Gastrocnemius medialis (tissue), 4 donors: ENCODE measurements at regions not wholly inside any gene's neighbourhood (a gene's known extent, or its start where the extent isn't known, plus 50 kb on each side); places are given as distances from the start of the nearest gene placed in this dataset.

Experiments used
- ATAC-seq, 2 donors: fragments of 150-250 bp; one replicate each; pipeline ENCODE4 v1.9.1; 2016
- DNase-seq, 2 donors: peaks; one replicate each; pipeline ENCODE4 v3.0.0-alpha.2; 2019
- H3K27ac ChIP-seq, 4 donors: fragments of 200-600 bp; sonication (generic); 1 replicate in 1 of 4; 2 replicates in 3 of 4; pipeline ENCODE4 v1.5.1; 2016 to 2018; ENCODE audit warnings: mild to moderate bottlenecking in 2 of 4, moderate library complexity in 1 of 4
- H3K27me3 ChIP-seq, 3 donors: fragments of 200-600 bp; sonication (generic) in 2 of 3; 1 replicate in 1 of 3; 2 replicates in 2 of 3; pipeline versions ENCODE4 v1.5.1 to v1.6.0; 2016 to 2019; ENCODE audit warnings: mild to moderate bottlenecking in 1 of 3, moderate library complexity in 1 of 3
- H3K36me3 ChIP-seq, 2 donors: fragments of 200-600 bp; sonication (generic) in 1 of 2; one replicate each; pipeline ENCODE4 v1.5.1; 2017 to 2018
- H3K4me1 ChIP-seq, 2 donors: fragments of 200-600 bp; sonication (generic) in 1 of 2; one replicate each; pipeline ENCODE4 v1.5.1; 2016 to 2017; ENCODE audit warnings: mild to moderate bottlenecking in 2 of 2
- H3K4me3 ChIP-seq, 4 donors: fragments of 200-600 bp; sonication (generic) in 3 of 4; 1 replicate in 1 of 4; 2 replicates in 3 of 4; pipeline ENCODE4 v1.5.1; 2016 to 2019; ENCODE audit warnings: mild to moderate bottlenecking in 2 of 4
- H3K9me3 ChIP-seq, 3 donors: fragments of 200-600 bp; sonication (generic) in 2 of 3; 1 replicate in 1 of 3; 2 replicates in 2 of 3; pipeline ENCODE4 v1.5.1; 2016 to 2019
- CTCF ChIP-seq, 5 experiments: fragments of 450-650 bp in 3 of 5; fragments of 200-600 bp in 2 of 5; sonication (generic) in 2 of 5; IDR thresholded peaks in 4 of 5; conservative IDR thresholded peaks in 1 of 5; 1 replicate in 4 of 5; 2 replicates in 1 of 5; pipeline ENCODE4 v1.5.1; 2016 to 2019; ENCODE audit warnings: antibody characterized with exemption in 5 of 5, mild to moderate bottlenecking in 3 of 5, moderate library complexity in 3 of 5
- POLR2A ChIP-seq, 2 donors: fragments of 450-650 bp; IDR thresholded peaks; one replicate each; pipeline ENCODE4 v1.6.1; 2017; ENCODE audit warnings: antibody characterized with exemption in 2 of 2, mild to moderate bottlenecking in 2 of 2, moderate library complexity in 2 of 2
- in situ Hi-C, 4 donors: fragments of 200-750 bp; cut with MboI; loops; one replicate each; pipeline versions ENCODE4 v1.15.0 to v1.8.0; 2017; ENCODE audit warnings: low sequenced_read_pairs in 4 of 4
- intact Hi-C: fragments of 100-400 bp; cut with DNase I; formaldehyde crosslinking; loops from one replicate; pipeline ENCODE4 v1.15.1; 2023; ENCODE audit warnings: low total_unique reads

GRCh38 chr1:67898033-67898726, 64.9 kb upstream of the GNG12 start:
- no peak for DNase-seq
- in situ Hi-C loops, result no loop called here
- ATAC-seq, result no peak
- Histone ChIP-seq H3K4me1 (no peaks in the 10 kb centered on the region), H3K27ac (no peak overlapping the region), H3K27me3 (no peaks in the 10 kb centered on the region), H3K36me3 (no peaks in the 10 kb centered on the region), H3K4me3 (no peak overlapping the region), H3K9me3 (no peaks in the 10 kb centered on the region)
- no peak for TF ChIP-seq POLR2A (IDR thresholded peaks at IDR 0.05)
- no peak for TF ChIP-seq CTCF (IDR thresholded peaks at IDR 0.05 in 4 of 5, conservative IDR thresholded peaks at IDR 0.05 in 1 of 5)
- intact Hi-C loops, result no loop called here

GRCh38 chr1:67897270-67897949, 64.1 kb upstream of the GNG12 start:
- Histone ChIP-seq H3K4me3 (no peak overlapping the region), H3K27ac (no peak overlapping the region), H3K4me1 (no peaks in the 10 kb centered on the region), H3K27me3 (no peaks in the 10 kb centered on the region), H3K9me3 (no peaks in the 10 kb centered on the region), H3K36me3 (no peaks in the 10 kb centered on the region)
- no peak for TF ChIP-seq POLR2A (IDR thresholded peaks at IDR 0.05)
- no peak for TF ChIP-seq CTCF (IDR thresholded peaks at IDR 0.05 in 4 of 5, conservative IDR thresholded peaks at IDR 0.05 in 1 of 5)
- in situ Hi-C loops (no loop called here), intact Hi-C loops (no loop called here)
- no peak for ATAC-seq
- no peak for DNase-seq

GRCh38 chr1:67896826-67897225, 63.6 kb upstream of the GNG12 start:
- H3K36me3 ChIP-seq, result no peaks in the 10 kb centered on the region
- intact Hi-C loops (no loop called here), in situ Hi-C loops (no loop called here)
- no peak for ATAC-seq
- H3K27me3 ChIP-seq, result no peaks in the 10 kb centered on the region
- no peaks in the 10 kb centered on the region for H3K9me3 ChIP-seq
- no peak overlapping the region for H3K27ac ChIP-seq
- DNase-seq, result no peak
- H3K4me1 ChIP-seq, result no peaks in the 10 kb centered on the region
- H3K4me3 ChIP-seq, result no peak overlapping the region
- TF ChIP-seq POLR2A (IDR thresholded peaks at IDR 0.05) (no peak), CTCF (IDR thresholded peaks at IDR 0.05 in 4 of 5, conservative IDR thresholded peaks at IDR 0.05 in 1 of 5) (no peak)

- Histone ChIP-seq H3K36me3 (no peaks in the 10 kb centered on the region), H3K4me1 (no peaks in the 10 kb centered on the region), H3K27me3 (no peaks in the 10 kb centered on the region), H3K27ac (no peak overlapping the region), H3K9me3 (no peaks in the 10 kb centered on the region), H3K4me3 (no peak overlapping the region)
- intact Hi-C loops (no loop called here), in situ Hi-C loops (no loop called here)
- DNase-seq (no peak), ATAC-seq (no peak)
- TF ChIP-seq POLR2A (IDR thresholded peaks at IDR 0.05), result no peak
- no peak for TF ChIP-seq CTCF (IDR thresholded peaks at IDR 0.05 in 4 of 5, conservative IDR thresholded peaks at IDR 0.05 in 1 of 5)
Measured at GRCh38 chr1:67894981-67895735, 61.9 kb upstream of the GNG12 start.
